HCT116 (cell line): ENCODE measurements at regions not wholly inside any gene's neighbourhood (a gene's known extent, or its start where the extent isn't known, plus 50 kb on each side); places are given as distances from the start of the nearest gene placed in this dataset.

Experiments used
- ZNF274 ChIP-seq: fragments of 200-500 bp; sonication (Bioruptor generic); IDR thresholded peaks from 2 replicates; pipeline ENCODE4 v1.6.1; 2014; ENCODE audit warnings: mild to moderate bottlenecking, low read depth, low read length, inconsistent platforms
- TF ChIP-seq, protein P1 (sequence below): IDR thresholded peaks from 2 replicates; pipeline ENCODE4 v1.6.1; 2012; ENCODE audit warnings: low read depth

- TF ChIP-seq, protein P1, sequence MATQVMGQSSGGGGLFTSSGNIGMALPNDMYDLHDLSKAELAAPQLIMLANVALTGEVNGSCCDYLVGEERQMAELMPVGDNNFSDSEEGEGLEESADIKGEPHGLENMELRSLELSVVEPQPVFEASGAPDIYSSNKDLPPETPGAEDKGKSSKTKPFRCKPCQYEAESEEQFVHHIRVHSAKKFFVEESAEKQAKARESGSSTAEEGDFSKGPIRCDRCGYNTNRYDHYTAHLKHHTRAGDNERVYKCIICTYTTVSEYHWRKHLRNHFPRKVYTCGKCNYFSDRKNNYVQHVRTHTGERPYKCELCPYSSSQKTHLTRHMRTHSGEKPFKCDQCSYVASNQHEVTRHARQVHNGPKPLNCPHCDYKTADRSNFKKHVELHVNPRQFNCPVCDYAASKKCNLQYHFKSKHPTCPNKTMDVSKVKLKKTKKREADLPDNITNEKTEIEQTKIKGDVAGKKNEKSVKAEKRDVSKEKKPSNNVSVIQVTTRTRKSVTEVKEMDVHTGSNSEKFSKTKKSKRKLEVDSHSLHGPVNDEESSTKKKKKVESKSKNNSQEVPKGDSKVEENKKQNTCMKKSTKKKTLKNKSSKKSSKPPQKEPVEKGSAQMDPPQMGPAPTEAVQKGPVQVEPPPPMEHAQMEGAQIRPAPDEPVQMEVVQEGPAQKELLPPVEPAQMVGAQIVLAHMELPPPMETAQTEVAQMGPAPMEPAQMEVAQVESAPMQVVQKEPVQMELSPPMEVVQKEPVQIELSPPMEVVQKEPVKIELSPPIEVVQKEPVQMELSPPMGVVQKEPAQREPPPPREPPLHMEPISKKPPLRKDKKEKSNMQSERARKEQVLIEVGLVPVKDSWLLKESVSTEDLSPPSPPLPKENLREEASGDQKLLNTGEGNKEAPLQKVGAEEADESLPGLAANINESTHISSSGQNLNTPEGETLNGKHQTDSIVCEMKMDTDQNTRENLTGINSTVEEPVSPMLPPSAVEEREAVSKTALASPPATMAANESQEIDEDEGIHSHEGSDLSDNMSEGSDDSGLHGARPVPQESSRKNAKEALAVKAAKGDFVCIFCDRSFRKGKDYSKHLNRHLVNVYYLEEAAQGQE: no peak
- no peak for TF ChIP-seq ZNF274
Measured at GRCh38 chr2:36178384-36178783, 177.2 kb upstream of the CRIM1 start.
